Gastroesophageal sphincter (tissue), 4 donors: ENCODE measurements at regions not wholly inside any gene's neighbourhood (a gene's known extent, or its start where the extent isn't known, plus 50 kb on each side); places are given as distances from the start of the nearest gene placed in this dataset.

ENCODE experiments used
- ATAC-seq: fragments of 150-250 bp; one replicate; pipeline ENCODE4 v1.9.1; 2016; ENCODE audit warnings: mild to moderate bottlenecking, moderate library complexity
- H3K27ac ChIP-seq, 4 donors: fragments of 200-600 bp; sonication (generic) in 3 of 4; 1 replicate in 3 of 4; 2 replicates in 1 of 4; pipeline ENCODE4 v1.5.1; 2016 to 2019
- H3K27me3 ChIP-seq: fragments of 200-600 bp; sonication (generic); one replicate; pipeline ENCODE4 v1.5.1; 2019
- H3K36me3 ChIP-seq, 2 donors: fragments of 200-600 bp; sonication (generic); one replicate each; pipeline ENCODE4 v1.5.1; 2019; ENCODE audit warnings: control low read depth in 1 of 2
- H3K4me1 ChIP-seq, 3 donors: fragments of 200-600 bp; sonication (generic); 1 replicate in 2 of 3; 2 replicates in 1 of 3; pipeline ENCODE4 v1.5.1; 2016 to 2019; ENCODE audit warnings: control low read depth in 2 of 3
- H3K4me3 ChIP-seq, 2 donors: fragments of 200-600 bp; sonication (generic); one replicate each; pipeline ENCODE4 v1.5.1; 2019; ENCODE audit warnings: mild to moderate bottlenecking in 1 of 2, moderate library complexity in 1 of 2
- H3K9me3 ChIP-seq, 3 donors: fragments of 200-600 bp; sonication (generic); one replicate each; pipeline ENCODE4 v1.5.1; 2017 to 2019; ENCODE audit warnings: control low read depth in 2 of 3
- EP300 ChIP-seq: sonication (generic); formaldehyde crosslinking; IDR thresholded peaks from one replicate; pipeline ENCODE4 v1.6.1; 2017; ENCODE audit warnings: antibody characterized with exemption, mild to moderate bottlenecking
- POLR2A ChIP-seq, 2 donors: fragments of 450-650 bp; IDR thresholded peaks; one replicate each; pipeline ENCODE4 v1.6.1; 2017; ENCODE audit warnings: antibody characterized with exemption in 2 of 2, mild to moderate bottlenecking in 2 of 2, moderate library complexity in 1 of 2
- POLR2AphosphoS5 ChIP-seq: sonication (generic); formaldehyde crosslinking; IDR thresholded peaks from one replicate; pipeline ENCODE4 v1.6.1; 2017; ENCODE audit warnings: antibody characterized with exemption
- WGBS, 2 donors: methylation state at CpG; one replicate each; pipeline ENCODE4 v1.1.5; 2018; ENCODE audit warnings: low coverage in 1 of 2; 5-methylcytosine and 5-hydroxymethylcytosine counted together
- TF ChIP-seq, protein P1 (sequence below), 4 experiments: fragments of 200-600 bp in 2 of 4; fragments of 450-650 bp in 2 of 4; sonication (generic) in 1 of 4; IDR thresholded peaks; one replicate each; pipeline ENCODE4 v1.5.1; 2017 to 2019; ENCODE audit warnings: antibody characterized with exemption in 4 of 4, mild to moderate bottlenecking in 2 of 4, moderate library complexity in 2 of 4

GRCh38 chr20:59456342-59457279, 147.7 kb upstream of the PHACTR3 start:
- Histone ChIP-seq H3K4me1 (peaks cover 0 to 8% (median 2%) of the 10 kb centered on the region in 3 donors), H3K9me3 (peaks cover 0 to 10% (median 0%) of the 10 kb centered on the region in 3 donors), H3K36me3 (no peaks in the 10 kb centered on the region), H3K4me3 (no peak overlapping the region), H3K27ac (no peak overlapping the region), H3K27me3 (no peaks in the 10 kb centered on the region)
- TF ChIP-seq POLR2A (IDR thresholded peaks at IDR 0.05) (no peak), EP300 (no peak), POLR2AphosphoS5 (no peak)
- TF ChIP-seq, protein P1, sequence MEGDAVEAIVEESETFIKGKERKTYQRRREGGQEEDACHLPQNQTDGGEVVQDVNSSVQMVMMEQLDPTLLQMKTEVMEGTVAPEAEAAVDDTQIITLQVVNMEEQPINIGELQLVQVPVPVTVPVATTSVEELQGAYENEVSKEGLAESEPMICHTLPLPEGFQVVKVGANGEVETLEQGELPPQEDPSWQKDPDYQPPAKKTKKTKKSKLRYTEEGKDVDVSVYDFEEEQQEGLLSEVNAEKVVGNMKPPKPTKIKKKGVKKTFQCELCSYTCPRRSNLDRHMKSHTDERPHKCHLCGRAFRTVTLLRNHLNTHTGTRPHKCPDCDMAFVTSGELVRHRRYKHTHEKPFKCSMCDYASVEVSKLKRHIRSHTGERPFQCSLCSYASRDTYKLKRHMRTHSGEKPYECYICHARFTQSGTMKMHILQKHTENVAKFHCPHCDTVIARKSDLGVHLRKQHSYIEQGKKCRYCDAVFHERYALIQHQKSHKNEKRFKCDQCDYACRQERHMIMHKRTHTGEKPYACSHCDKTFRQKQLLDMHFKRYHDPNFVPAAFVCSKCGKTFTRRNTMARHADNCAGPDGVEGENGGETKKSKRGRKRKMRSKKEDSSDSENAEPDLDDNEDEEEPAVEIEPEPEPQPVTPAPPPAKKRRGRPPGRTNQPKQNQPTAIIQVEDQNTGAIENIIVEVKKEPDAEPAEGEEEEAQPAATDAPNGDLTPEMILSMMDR (IDR thresholded peaks at IDR 0.05) = no peak
- WGBS, 2 donors = 79 to 95% methylated on average over 8 of the region's 26 CpGs
- no peak for ATAC-seq

DNA sequence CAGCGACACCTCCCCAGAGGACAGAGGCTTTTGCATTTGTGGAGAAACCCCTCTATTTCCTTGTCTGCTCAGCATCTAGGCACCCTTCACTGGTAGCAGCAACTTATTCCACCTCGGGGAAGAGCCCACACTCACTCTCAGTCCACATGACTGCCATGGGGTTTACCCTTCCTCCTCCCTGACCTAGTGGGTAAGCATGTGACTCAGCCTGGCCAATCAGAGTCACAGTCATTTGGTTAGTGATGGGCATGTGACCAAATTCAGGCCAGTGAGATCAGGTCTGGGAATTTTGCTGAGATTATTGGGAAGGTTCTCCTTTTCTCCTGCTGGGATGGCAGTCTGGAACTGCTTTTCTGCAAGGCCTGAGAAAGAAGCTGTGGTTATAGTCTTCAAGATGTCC, 145.7 kb upstream of the PHACTR3 start:
- H3K9me3 ChIP-seq = peaks cover 0 to 10% (median 0%) of the 10 kb centered on the region in 3 donors
- H3K27ac ChIP-seq = no peak overlapping the region
- TF ChIP-seq POLR2A (IDR thresholded peaks at IDR 0.05) (no peak), EP300 (no peak), POLR2AphosphoS5 (no peak)
- TF ChIP-seq, protein P1 (IDR thresholded peaks at IDR 0.05) = no peak
- H3K4me1 ChIP-seq = peaks cover 0 to 8% (median 2%) of the 10 kb centered on the region in 3 donors
- 100% methylated on average over 1 of the region's 2 CpGs; no CpG with 5 or more reads in 1 of the 2 donors for WGBS, 2 donors
- peaks cover 2% of the 10 kb centered on the region for H3K27me3 ChIP-seq
- no peak for ATAC-seq
- no peaks in the 10 kb centered on the region for H3K36me3 ChIP-seq
- no peak overlapping the region for H3K4me3 ChIP-seq

GRCh38 chr20:59459586-59459985, 144.8 kb upstream of the PHACTR3 start:
- H3K4me3 ChIP-seq = no peak overlapping the region
- 80 to 90% methylated on average over 1 to 6 of the region's 6 CpGs for WGBS, 2 donors
- H3K27me3 ChIP-seq = peaks cover 4% of the 10 kb centered on the region
- H3K4me1 ChIP-seq = peaks cover 0 to 8% (median 2%) of the 10 kb centered on the region in 3 donors
- H3K36me3 ChIP-seq = no peaks in the 10 kb centered on the region
- H3K9me3 ChIP-seq = peaks cover 0 to 10% (median 0%) of the 10 kb centered on the region in 3 donors
- TF ChIP-seq, protein P1 (IDR thresholded peaks at IDR 0.05) = no peak
- no peak for TF ChIP-seq POLR2AphosphoS5
- no peak for TF ChIP-seq EP300
- TF ChIP-seq POLR2A (IDR thresholded peaks at IDR 0.05) = no peak
- no peak overlapping the region for H3K27ac ChIP-seq
- no peak for ATAC-seq

DNA sequence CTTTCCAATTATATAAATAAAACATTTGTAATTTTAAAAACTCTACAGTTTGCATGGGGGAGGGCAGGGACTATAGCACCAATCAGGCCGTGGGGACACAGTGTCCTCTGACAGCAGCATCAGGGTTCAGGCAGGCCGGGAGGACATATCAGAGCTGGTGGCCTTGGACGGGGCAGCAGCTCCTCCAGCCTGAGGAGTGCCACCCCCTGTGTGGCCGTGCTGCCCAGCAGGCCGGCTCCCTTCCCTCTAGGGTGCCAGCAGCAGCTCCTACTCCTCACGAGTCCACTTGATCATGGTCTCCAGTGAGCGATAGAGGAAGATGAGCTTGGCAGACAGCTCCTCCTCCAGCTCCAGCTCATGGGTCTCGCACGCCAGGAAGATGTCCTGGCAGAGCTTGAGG, 144.0 kb upstream of the PHACTR3 start:
- WGBS, 2 donors = no CpG with 5 or more reads among the region's 9 CpGs

More for the DNA sequence above, 144.0 kb upstream of the PHACTR3 start:
- Histone ChIP-seq H3K27me3 (peaks cover 4% of the 10 kb centered on the region), H3K4me1 (peaks cover 0 to 4% (median under 1%) of the 10 kb centered on the region in 3 donors), H3K27ac (no peak overlapping the region), H3K4me3 (no peak overlapping the region), H3K9me3 (peaks cover 0 to 10% (median 0%) of the 10 kb centered on the region in 3 donors), H3K36me3 (no peaks in the 10 kb centered on the region)
- no peak for ATAC-seq
- TF ChIP-seq, protein P1 (IDR thresholded peaks at IDR 0.05) = no peak
- TF ChIP-seq EP300 (no peak), POLR2AphosphoS5 (no peak), POLR2A (IDR thresholded peaks at IDR 0.05) (no peak)
